Large intestine (tissue), 3 donors: ENCODE measurements at regions not wholly inside any gene's neighbourhood (a gene's known extent, or its start where the extent isn't known, plus 50 kb on each side); places are given as distances from the start of the nearest gene placed in this dataset.

Experiments
- DNase-seq, 2 donors: peaks; one replicate each; pipeline versions ENCODE4 v3.0.0 to v3.0.0-alpha.2; 2013
- H3K27ac ChIP-seq: one replicate; pipeline ENCODE4 v1.5.1; 2013; ENCODE audit warnings: low read length
- H3K27me3 ChIP-seq: 2 replicates; pipeline ENCODE4 v1.6.1; 2013; ENCODE audit warnings: low read length; ENCODE audit not compliant: control insufficient read depth, insufficient read depth
- H3K36me3 ChIP-seq: 2 replicates; pipeline ENCODE4 v1.6.1; 2013; ENCODE audit warnings: low read length; ENCODE audit not compliant: control insufficient read depth, insufficient read depth
- H3K4me1 ChIP-seq: one replicate; pipeline ENCODE4 v1.6.1; 2013; ENCODE audit warnings: low read length; ENCODE audit not compliant: control insufficient read depth, insufficient read depth
- H3K4me3 ChIP-seq: one replicate; pipeline ENCODE4 v1.5.1; 2013; ENCODE audit warnings: low read length
- H3K9me3 ChIP-seq: one replicate; pipeline ENCODE4 v1.6.1; 2013; ENCODE audit warnings: mild to moderate bottlenecking, low read depth, low read length, moderate library complexity; ENCODE audit not compliant: control insufficient read depth
- WGBS: methylation state at CpG from one replicate; pipeline ENCODE4 v1.1.5; 2013; ENCODE audit warnings: low lambda C conversion rate; ENCODE audit not compliant: insufficient coverage; 5-methylcytosine and 5-hydroxymethylcytosine counted together

DNA sequence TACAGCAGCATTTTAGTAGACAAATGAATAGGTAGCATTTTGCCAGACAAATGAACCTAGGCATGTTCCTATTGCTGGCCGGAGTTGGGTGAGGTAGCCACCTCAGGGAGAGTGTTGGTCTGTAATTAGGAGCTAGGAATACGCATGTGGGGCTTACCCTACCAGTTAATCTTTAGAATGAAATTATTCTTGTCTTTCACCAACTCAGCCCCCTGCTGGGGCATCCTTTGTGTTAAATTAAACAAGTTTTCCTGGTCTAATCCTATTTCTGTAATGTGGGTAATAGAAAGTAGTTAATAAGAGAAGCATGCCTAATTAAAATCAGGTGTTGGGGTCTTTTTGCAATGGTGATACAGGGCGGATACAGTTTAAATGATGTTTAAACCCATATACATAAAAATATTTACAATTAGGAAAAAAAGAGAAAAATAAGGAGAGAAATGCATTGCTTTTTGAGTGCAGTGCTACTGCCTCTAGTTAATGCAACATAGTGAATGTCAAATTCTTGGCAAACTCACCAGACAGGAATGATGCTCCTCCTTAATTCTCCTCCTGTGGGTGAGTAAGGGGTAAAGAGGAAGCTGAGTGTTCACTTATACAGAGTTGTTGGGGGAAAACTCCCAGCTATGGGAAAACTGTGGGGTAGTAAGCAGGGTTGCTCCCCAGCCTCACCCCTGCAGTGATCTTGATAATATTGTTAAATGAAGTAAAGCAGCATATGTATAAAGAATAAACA lies 276.4 kb upstream of the EDNRB start:
- H3K4me1 ChIP-seq, result no peaks in the 10 kb centered on the region
- no peak for DNase-seq
- no peaks in the 10 kb centered on the region for H3K36me3 ChIP-seq
- WGBS, result 83% methylated on average over 1 of the region's 3 CpGs
- H3K27me3 ChIP-seq, result no peaks in the 10 kb centered on the region
- no peak overlapping the region for H3K27ac ChIP-seq
- H3K4me3 ChIP-seq, result no peak overlapping the region
- H3K9me3 ChIP-seq, result no peaks in the 10 kb centered on the region

DNA sequence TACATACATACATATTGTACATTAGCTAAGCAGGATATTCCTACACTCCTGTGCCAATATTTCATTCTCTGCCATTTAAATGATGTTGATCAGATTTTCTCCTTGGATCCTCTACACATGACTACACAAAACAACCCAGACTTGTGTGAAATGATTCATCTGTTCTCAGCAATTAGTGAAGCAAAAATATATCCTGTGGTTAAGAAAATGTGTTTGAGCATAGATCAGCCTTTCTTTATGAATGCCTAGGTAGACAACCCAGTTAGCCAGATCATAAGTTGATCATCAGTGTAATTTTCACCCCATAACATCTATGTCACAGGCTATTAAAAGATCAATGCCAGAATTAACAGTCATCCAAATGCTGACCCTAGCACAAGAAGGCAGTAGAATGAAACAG lies 275.2 kb upstream of the EDNRB start:
- no peak overlapping the region for H3K27ac ChIP-seq
- no peaks in the 10 kb centered on the region for H3K9me3 ChIP-seq
- no peaks in the 10 kb centered on the region for H3K27me3 ChIP-seq
- no peaks in the 10 kb centered on the region for H3K4me1 ChIP-seq
- no peak for DNase-seq
- no peak overlapping the region for H3K4me3 ChIP-seq
- no peaks in the 10 kb centered on the region for H3K36me3 ChIP-seq

DNA sequence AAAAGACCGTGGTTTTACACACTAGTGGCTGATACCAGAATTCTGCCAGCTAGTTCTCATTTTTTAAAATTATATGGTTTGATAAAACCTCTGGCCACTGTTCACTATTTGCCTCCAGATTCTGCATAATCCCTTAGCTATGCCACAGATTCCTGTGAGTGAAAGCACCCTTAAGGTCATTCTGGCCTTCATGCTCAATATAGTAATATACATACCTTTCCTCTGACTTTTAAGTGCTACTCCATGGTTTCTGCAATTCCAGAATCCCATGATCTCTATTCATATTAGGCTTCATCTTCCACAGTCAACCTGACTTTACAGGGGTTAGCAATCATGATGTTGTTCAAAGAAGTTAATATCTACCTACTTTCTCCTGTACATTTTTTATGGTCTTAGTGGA lies 274.1 kb upstream of the EDNRB start:
- H3K4me3 ChIP-seq, result no peak overlapping the region
- H3K4me1 ChIP-seq, result no peaks in the 10 kb centered on the region
- DNase-seq, result peak in 1 of 2 donors; percentile 3
- no peaks in the 10 kb centered on the region for H3K27me3 ChIP-seq
- WGBS, result 100% methylated on average over 1 of the region's 1 CpG
- H3K36me3 ChIP-seq, result no peaks in the 10 kb centered on the region
- H3K9me3 ChIP-seq, result no peaks in the 10 kb centered on the region
- H3K27ac ChIP-seq, result no peak overlapping the region

DNA sequence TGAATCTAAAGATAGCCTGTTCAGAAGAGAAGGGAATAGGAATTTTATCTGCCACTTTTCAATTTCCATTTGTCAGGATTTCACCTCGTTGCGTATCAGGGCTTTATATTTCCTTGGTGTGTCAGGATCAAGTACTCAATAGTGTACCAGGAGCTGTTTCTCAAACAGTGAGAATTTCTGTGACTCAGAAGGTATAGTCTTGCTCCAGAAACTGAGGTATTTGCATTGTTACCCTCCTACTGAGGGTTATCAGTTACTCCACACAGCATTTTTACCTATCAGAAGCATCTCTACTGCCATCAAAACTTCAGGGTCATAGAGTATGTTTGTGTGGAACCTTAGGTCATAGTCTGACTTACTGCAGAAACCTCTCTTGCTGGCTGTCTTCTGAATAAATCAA lies 271.7 kb upstream of the EDNRB start:
- no peak for DNase-seq
- no peaks in the 10 kb centered on the region for H3K36me3 ChIP-seq
- H3K27me3 ChIP-seq, result no peaks in the 10 kb centered on the region
- no peaks in the 10 kb centered on the region for H3K9me3 ChIP-seq
- no peaks in the 10 kb centered on the region for H3K4me1 ChIP-seq
- no CpG with 5 or more reads among the region's 2 CpGs for WGBS
- no peak overlapping the region for H3K4me3 ChIP-seq
- H3K27ac ChIP-seq, result no peak overlapping the region

DNA sequence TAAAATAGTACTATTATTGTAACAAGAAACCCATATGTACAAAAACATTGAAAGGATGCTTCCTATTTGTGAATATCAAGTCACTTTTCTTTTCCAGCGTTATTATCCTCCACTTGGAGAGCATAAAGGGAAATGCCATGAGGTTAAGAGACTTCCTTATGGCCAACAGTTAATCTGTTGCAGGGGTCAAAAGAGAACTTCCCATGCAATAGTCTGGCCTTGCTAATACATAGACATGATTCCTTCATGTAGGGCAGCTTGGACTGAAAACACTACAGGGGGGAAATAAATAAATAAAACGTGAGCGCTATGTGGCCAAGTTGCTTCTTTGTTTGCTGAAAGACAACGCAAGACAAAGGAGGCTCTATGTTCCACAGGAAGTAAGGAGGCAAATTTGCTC lies 269.1 kb upstream of the EDNRB start:
- Histone ChIP-seq H3K4me1 (no peaks in the 10 kb centered on the region), H3K27ac (no peak overlapping the region), H3K36me3 (no peaks in the 10 kb centered on the region), H3K27me3 (no peaks in the 10 kb centered on the region), H3K4me3 (no peak overlapping the region), H3K9me3 (no peaks in the 10 kb centered on the region)
- WGBS, result 100% methylated on average over 1 of the region's 4 CpGs
- DNase-seq, result no peak

DNA sequence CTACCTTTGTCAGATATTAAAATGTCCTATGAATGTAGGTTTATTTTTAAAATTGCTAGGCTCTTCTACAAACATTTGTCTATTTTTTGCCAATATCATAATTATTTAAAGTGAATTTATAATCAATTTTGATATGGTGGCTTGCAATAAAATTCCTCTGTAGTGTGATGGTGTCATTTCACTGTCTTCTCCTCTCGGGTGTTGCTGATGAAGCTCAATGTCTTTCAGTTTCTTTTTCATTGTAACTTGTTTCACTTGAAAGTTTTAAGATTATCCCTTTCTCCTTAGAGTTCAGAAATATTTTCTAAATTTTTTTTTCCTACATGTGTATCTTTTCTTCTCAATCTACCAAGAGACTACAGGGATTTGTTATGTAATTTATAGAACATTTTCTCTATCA lies 267.1 kb upstream of the EDNRB start:
- no peak overlapping the region for H3K27ac ChIP-seq
- no peak overlapping the region for H3K4me3 ChIP-seq
- H3K9me3 ChIP-seq, result no peaks in the 10 kb centered on the region
- WGBS, result 100% methylated on average over 1 of the region's 1 CpG
- H3K4me1 ChIP-seq, result no peaks in the 10 kb centered on the region
- DNase-seq, result no peak
- H3K27me3 ChIP-seq, result no peaks in the 10 kb centered on the region
- no peaks in the 10 kb centered on the region for H3K36me3 ChIP-seq

DNA sequence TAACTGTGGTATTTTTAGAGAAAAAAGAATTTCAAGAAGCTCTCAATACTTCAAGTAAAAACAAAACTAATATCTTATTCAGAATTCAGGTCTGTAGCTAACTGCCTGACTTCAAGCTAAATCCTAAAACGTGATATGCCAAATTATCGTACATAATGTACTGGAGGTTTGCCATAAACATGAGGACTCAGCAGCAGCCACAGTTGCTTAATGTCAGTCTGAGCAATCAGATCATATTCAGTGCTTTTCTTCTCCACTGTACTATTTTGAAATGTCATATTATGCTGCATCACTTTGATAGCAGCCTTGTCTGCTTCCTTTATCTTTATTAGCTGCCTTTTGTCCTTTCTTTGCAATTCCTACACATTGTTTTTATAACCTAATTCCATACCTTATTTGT lies 265.1 kb upstream of the EDNRB start:
- Histone ChIP-seq H3K27ac (no peak overlapping the region), H3K4me3 (no peak overlapping the region), H3K9me3 (no peaks in the 10 kb centered on the region), H3K4me1 (no peaks in the 10 kb centered on the region), H3K36me3 (no peaks in the 10 kb centered on the region), H3K27me3 (no peaks in the 10 kb centered on the region)
- DNase-seq, result no peak
- WGBS, result 80% methylated on average over 1 of the region's 2 CpGs

DNA sequence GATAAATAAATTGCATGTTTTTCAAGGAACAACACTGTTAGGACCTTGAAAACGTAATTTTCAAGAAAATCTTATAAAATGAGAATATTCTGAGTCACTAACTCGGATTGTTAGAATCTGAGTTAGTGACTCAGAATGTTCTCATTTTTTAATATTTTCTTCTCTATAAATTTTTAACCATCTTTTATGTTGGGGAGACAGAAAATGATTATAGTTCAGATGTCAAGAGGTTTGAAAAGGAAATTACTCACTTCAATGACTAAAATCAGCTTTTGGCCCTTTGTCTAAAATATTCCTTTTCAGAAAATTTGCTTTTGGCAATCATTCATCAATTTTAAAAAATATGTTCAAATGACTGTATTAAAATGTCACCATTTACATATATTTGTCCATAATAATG lies 264.2 kb upstream of the EDNRB start:
- Histone ChIP-seq H3K4me1 (no peaks in the 10 kb centered on the region), H3K4me3 (no peak overlapping the region), H3K9me3 (no peaks in the 10 kb centered on the region), H3K27me3 (no peaks in the 10 kb centered on the region), H3K27ac (no peak overlapping the region), H3K36me3 (no peaks in the 10 kb centered on the region)
- DNase-seq, result no peak
- WGBS, result 57% methylated on average over 2 of the region's 2 CpGs

DNA sequence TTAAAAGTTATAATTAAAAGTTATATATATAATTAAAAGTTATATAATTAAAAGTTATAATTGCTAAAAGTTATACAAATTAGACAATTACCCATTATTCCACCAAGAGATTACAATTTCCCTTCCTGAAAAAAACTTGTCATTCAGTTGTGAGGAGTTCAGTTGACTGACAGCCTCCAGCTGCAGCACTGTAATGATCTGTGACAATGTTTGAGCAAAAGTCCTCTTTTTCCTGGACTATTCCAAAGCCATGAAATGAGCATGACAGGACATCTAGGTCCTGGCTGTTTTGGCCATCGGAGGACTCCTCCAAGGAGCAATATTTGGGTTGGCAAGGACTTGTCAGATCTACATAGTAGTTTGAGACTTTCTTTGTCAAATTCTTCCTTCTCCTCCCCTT lies 258.7 kb upstream of the EDNRB start:
- no peak overlapping the region for H3K4me3 ChIP-seq
- no peaks in the 10 kb centered on the region for H3K36me3 ChIP-seq
- no peaks in the 10 kb centered on the region for H3K4me1 ChIP-seq
- H3K9me3 ChIP-seq, result no peaks in the 10 kb centered on the region
- no peak overlapping the region for H3K27ac ChIP-seq
- H3K27me3 ChIP-seq, result no peaks in the 10 kb centered on the region
- no CpG with 5 or more reads among the region's 1 CpG for WGBS
- DNase-seq, result no peak

DNA sequence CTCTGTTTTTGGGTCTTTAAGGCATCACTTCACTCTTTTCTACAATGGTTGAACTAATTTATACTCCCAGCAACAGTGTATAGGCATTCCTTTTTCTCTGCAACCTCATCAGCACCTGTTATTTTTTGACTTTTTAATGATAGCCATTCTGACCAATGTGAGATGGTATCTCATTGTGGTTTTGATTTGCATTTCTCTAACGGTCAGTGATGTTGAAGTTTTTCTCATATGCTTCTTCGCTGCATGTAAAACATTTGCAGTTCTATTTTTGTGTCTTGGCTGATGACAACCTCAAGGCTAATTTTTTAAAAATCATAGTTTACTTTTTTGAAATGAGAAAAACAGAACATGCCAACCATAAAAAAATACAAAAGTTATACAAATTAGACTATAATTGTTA lies 258.2 kb upstream of the EDNRB start:
- no peaks in the 10 kb centered on the region for H3K9me3 ChIP-seq
- no peak overlapping the region for H3K27ac ChIP-seq
- DNase-seq, result no peak
- no peak overlapping the region for H3K4me3 ChIP-seq
- no peaks in the 10 kb centered on the region for H3K36me3 ChIP-seq
- H3K4me1 ChIP-seq, result no peaks in the 10 kb centered on the region
- H3K27me3 ChIP-seq, result no peaks in the 10 kb centered on the region
- WGBS, result no CpG with 5 or more reads among the region's 2 CpGs

DNA sequence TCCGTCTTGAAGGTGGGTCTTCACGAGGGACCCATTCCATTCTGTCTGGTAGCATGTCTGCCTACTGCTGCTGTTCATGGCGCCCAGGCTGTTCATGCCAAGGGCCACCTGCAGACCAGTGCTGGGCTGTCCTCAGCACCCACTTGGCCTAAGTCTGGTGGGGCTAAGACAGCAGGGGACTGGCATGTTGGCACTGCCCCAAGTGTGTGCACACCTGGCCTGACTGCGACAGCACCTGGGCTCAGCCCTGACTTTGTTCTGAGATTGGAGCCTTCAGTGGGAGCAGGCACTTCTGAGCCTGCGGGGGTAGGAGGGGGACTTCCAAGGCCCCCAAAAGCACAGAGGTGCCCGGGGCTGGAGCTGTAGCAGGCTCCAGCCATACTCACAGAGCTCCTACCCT lies 250.8 kb upstream of the EDNRB start:
- no CpG with 5 or more reads among the region's 6 CpGs for WGBS
- Histone ChIP-seq H3K36me3 (no peaks in the 10 kb centered on the region), H3K4me1 (no peaks in the 10 kb centered on the region), H3K27me3 (no peaks in the 10 kb centered on the region), H3K27ac (no peak overlapping the region), H3K4me3 (no peak overlapping the region), H3K9me3 (peaks cover 2% of the 10 kb centered on the region)
- no peak for DNase-seq
